HFFc6 (cell line): ENCODE measurements at regions not wholly inside any gene's neighbourhood (a gene's known extent, or its start where the extent isn't known, plus 50 kb on each side); places are given as distances from the start of the nearest gene placed in this dataset.
"Not testable (repeated sequence)": the region's sequence is repeated elsewhere in the genome, so short reads cannot be mapped to it uniquely, and the experiment has no call there.

Experiments
- DNase-seq: peaks from one replicate; pipeline ENCODE4 v3.0.0-alpha.2; 2018
- H3K27ac Mint-ChIP-seq: 2 replicates; pipeline ENCODE4 v1.8.0; 2020; ENCODE audit warnings: mild to moderate bottlenecking, mixed read lengths
- H3K27me3 Mint-ChIP-seq: 2 replicates; pipeline ENCODE4 v1.8.0; 2021; ENCODE audit warnings: mild to moderate bottlenecking, moderate library complexity, mixed read lengths; ENCODE audit not compliant: insufficient read depth
- H3K36me3 Mint-ChIP-seq: 2 replicates; pipeline ENCODE4 v1.8.0; 2021; ENCODE audit warnings: low read depth, mixed read lengths
- H3K4me1 Mint-ChIP-seq: 2 replicates; pipeline ENCODE4 v1.8.0; 2020; ENCODE audit warnings: low read depth, mixed read lengths
- H3K4me3 Mint-ChIP-seq: 2 replicates; pipeline ENCODE4 v1.8.0; 2020; ENCODE audit warnings: mild to moderate bottlenecking, moderate library complexity, mixed read lengths
- H3K9me3 Mint-ChIP-seq: 2 replicates; pipeline ENCODE4 v1.8.0; 2020; ENCODE audit warnings: mild to moderate bottlenecking, mixed read lengths
- CTCF ChIP-seq: fragments of 200-600 bp; sonication (generic); IDR thresholded peaks from 2 replicates; pipeline ENCODE4 v1.5.0; 2021; ENCODE audit warnings: antibody characterized with exemption, mild to moderate bottlenecking

- H3K27me3 Mint-ChIP-seq: no peaks in the 10 kb centered on the region; the same call in 1 of the 2 replicates
- no peaks in the 10 kb centered on the region for H3K9me3 Mint-ChIP-seq
- H3K4me1 Mint-ChIP-seq: peaks cover 19% of the 10 kb centered on the region
- DNase-seq: no peak
- H3K27ac Mint-ChIP-seq: no peak overlapping the region
- no peak overlapping the region for H3K4me3 Mint-ChIP-seq
- TF ChIP-seq CTCF: no peak
- no peaks in the 10 kb centered on the region for H3K36me3 Mint-ChIP-seq
Measured at GRCh38 chr2:31813016-31813415, 197.8 kb downstream of the MEMO1 start.

GRCh38 chr2:31812051-31812798, 198.6 kb downstream of the MEMO1 start:
- H3K36me3 Mint-ChIP-seq: no peaks in the 10 kb centered on the region
- H3K9me3 Mint-ChIP-seq: no peaks in the 10 kb centered on the region
- no peak for TF ChIP-seq CTCF

GRCh38 chr2:31811482-31811881, 199.3 kb downstream of the MEMO1 start:
- Mint-ChIP-seq H3K27ac (no peak overlapping the region), H3K36me3 (no peaks in the 10 kb centered on the region), H3K9me3 (no peaks in the 10 kb centered on the region), H3K4me1 (peaks cover 19% of the 10 kb centered on the region), H3K4me3 (peak overlapping the region; percentile 66), H3K27me3 (no peaks in the 10 kb centered on the region; the same call in 1 of the 2 replicates)
- no peak for TF ChIP-seq CTCF
- no peak for DNase-seq

More at GRCh38 chr2:31812051-31812798, 198.6 kb downstream of the MEMO1 start:
- Mint-ChIP-seq H3K27me3 (no peaks in the 10 kb centered on the region; the same call in 1 of the 2 replicates), H3K27ac (no peak overlapping the region), H3K4me3 (peak overlapping the region; percentile 66), H3K4me1 (peaks cover 19% of the 10 kb centered on the region)
- DNase-seq: peak; percentile 50

- Mint-ChIP-seq H3K4me3 (no peak overlapping the region), H3K9me3 (no peaks in the 10 kb centered on the region), H3K27ac (no peak overlapping the region), H3K27me3 (no peaks in the 10 kb centered on the region; the same call in 1 of the 2 replicates), H3K4me1 (peaks cover 19% of the 10 kb centered on the region), H3K36me3 (no peaks in the 10 kb centered on the region)
- TF ChIP-seq CTCF: no peak
- no peak for DNase-seq
Measured at GRCh38 chr2:31810200-31810917, 200.4 kb downstream of the MEMO1 start.

- Mint-ChIP-seq H3K4me3 (no peak overlapping the region), H3K27ac (no peak overlapping the region), H3K36me3 (no peaks in the 10 kb centered on the region)
Measured at GRCh38 chr2:31805688-31806087, 205.1 kb downstream of the MEMO1 start.

GRCh38 chr2:31803481-31804153, 207.2 kb downstream of the MEMO1 start:
- H3K9me3 Mint-ChIP-seq, H3K27me3 Mint-ChIP-seq, H3K36me3 Mint-ChIP-seq, DNase-seq, H3K4me3 Mint-ChIP-seq, H3K4me1 Mint-ChIP-seq, H3K27ac Mint-ChIP-seq: not testable (repeated sequence)

More at GRCh38 chr2:31805688-31806087, 205.1 kb downstream of the MEMO1 start:
- Mint-ChIP-seq H3K4me1 (no peaks in the 10 kb centered on the region), H3K9me3 (peaks cover 3% of the 10 kb centered on the region), H3K27me3 (no peaks in the 10 kb centered on the region)
- no peak for DNase-seq
- TF ChIP-seq CTCF: no peak
